Tibial nerve (tissue), 4 donors: ENCODE measurements at regions not wholly inside any gene's neighbourhood (a gene's known extent, or its start where the extent isn't known, plus 50 kb on each side); places are given as distances from the start of the nearest gene placed in this dataset.

ENCODE experiments used
- DNase-seq, 2 donors: peaks; one replicate each; pipeline ENCODE4 v3.0.0-alpha.2; 2019; ENCODE audit warnings: low spot score in 2 of 2
- H3K27ac ChIP-seq, 4 donors: fragments of 200-600 bp; sonication (generic) in 3 of 4; one replicate each; pipeline ENCODE4 v1.5.1; 2017 to 2019; ENCODE audit warnings: mild to moderate bottlenecking in 1 of 4
- H3K27me3 ChIP-seq, 2 donors: fragments of 200-600 bp; sonication (generic) in 1 of 2; one replicate each; pipeline versions ENCODE4 v1.5.1 to v1.6.0; 2017 to 2019
- H3K36me3 ChIP-seq, 3 donors: fragments of 200-600 bp; sonication (generic); one replicate each; pipeline ENCODE4 v1.5.1; 2018 to 2019
- H3K4me1 ChIP-seq, 4 donors: fragments of 200-600 bp; sonication (generic) in 3 of 4; one replicate each; pipeline ENCODE4 v1.5.1; 2017 to 2019
- H3K4me3 ChIP-seq, 4 donors: fragments of 200-600 bp; sonication (generic) in 3 of 4; one replicate each; pipeline ENCODE4 v1.5.1; 2017 to 2019; ENCODE audit warnings: mild to moderate bottlenecking in 1 of 4, moderate library complexity in 1 of 4
- H3K9me3 ChIP-seq, 4 donors: fragments of 200-600 bp; sonication (generic) in 3 of 4; one replicate each; pipeline ENCODE4 v1.5.1; 2017 to 2019
- EP300 ChIP-seq, 2 donors: sonication (generic); formaldehyde crosslinking; IDR thresholded peaks; one replicate each; pipeline ENCODE4 v1.6.1; 2017; ENCODE audit warnings: antibody characterized with exemption in 2 of 2, mild to moderate bottlenecking in 1 of 2
- POLR2A ChIP-seq, 2 donors: fragments of 450-650 bp; IDR thresholded peaks; one replicate each; pipeline ENCODE4 v1.6.1; 2017; ENCODE audit warnings: antibody characterized with exemption in 2 of 2, mild to moderate bottlenecking in 2 of 2, moderate library complexity in 2 of 2
- WGBS, 2 donors: methylation state at CpG; one replicate each; pipeline ENCODE4 v1.1.5; 2018; 5-methylcytosine and 5-hydroxymethylcytosine counted together
- TF ChIP-seq, protein P1 (sequence below), 5 experiments: fragments of 200-600 bp in 3 of 5; fragments of 450-650 bp in 2 of 5; sonication (generic) in 3 of 5; IDR thresholded peaks; one replicate each; pipeline ENCODE4 v1.5.1; 2016 to 2019; ENCODE audit warnings: antibody characterized with exemption in 5 of 5, mild to moderate bottlenecking in 3 of 5, moderate library complexity in 2 of 5

DNA sequence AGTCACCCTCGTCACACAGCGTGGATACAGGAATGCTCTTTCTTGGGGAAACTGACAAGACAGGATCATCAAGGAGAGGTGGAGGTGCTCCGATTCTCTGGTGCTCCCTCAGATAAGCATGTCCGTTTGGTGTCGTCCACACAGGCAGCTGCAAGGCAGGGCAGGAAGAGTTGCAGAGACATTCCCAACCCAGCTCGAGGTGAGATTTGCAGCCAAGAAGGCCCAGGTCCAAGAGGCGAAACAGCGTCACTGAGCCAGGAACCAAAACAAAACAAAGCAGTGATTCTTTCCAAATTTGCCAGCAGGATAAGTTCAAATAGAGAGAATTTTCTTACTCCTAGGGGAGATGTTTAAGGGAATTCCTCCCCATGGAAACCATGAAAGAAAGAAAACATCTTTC, 386.5 kb upstream of the PFKP start:
- no peak overlapping the region for H3K4me3 ChIP-seq
- no peak overlapping the region for H3K27ac ChIP-seq
- H3K27me3 ChIP-seq: no peaks in the 10 kb centered on the region
- 63 to 69% methylated on average over 8 of the region's 8 CpGs for WGBS, 2 donors
- no peaks in the 10 kb centered on the region for H3K36me3 ChIP-seq
- TF ChIP-seq EP300 (IDR thresholded peaks at IDR 0.05) (no peak), POLR2A (IDR thresholded peaks at IDR 0.05) (no peak)
- TF ChIP-seq, protein P1, sequence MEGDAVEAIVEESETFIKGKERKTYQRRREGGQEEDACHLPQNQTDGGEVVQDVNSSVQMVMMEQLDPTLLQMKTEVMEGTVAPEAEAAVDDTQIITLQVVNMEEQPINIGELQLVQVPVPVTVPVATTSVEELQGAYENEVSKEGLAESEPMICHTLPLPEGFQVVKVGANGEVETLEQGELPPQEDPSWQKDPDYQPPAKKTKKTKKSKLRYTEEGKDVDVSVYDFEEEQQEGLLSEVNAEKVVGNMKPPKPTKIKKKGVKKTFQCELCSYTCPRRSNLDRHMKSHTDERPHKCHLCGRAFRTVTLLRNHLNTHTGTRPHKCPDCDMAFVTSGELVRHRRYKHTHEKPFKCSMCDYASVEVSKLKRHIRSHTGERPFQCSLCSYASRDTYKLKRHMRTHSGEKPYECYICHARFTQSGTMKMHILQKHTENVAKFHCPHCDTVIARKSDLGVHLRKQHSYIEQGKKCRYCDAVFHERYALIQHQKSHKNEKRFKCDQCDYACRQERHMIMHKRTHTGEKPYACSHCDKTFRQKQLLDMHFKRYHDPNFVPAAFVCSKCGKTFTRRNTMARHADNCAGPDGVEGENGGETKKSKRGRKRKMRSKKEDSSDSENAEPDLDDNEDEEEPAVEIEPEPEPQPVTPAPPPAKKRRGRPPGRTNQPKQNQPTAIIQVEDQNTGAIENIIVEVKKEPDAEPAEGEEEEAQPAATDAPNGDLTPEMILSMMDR (IDR thresholded peaks at IDR 0.05): no peak
- H3K4me1 ChIP-seq: no peaks in the 10 kb centered on the region
- H3K9me3 ChIP-seq: no peaks in the 10 kb centered on the region
- DNase-seq: no peak

DNA sequence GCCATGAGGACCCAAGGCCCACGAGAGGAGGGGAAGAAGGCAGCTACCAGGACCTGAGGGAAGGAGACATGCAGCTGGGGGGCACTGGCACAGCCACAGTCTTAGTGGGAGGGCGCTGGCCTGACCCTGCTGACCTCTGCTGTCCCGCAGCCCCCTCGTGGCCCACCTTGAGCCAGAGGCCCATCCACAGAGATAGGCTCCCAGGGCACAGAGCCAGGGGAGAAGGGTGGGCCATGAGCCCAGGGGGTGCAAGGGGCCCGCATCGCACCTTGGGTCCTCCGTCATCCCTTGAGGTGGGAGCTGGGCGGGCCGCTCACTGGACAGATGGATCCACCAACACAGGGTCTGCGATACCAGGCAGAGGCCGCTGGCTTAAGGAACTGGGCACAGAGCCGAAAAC, 387.7 kb upstream of the PFKP start:
- DNase-seq: no peak
- Histone ChIP-seq H3K27ac (no peak overlapping the region), H3K4me3 (no peak overlapping the region), H3K36me3 (no peaks in the 10 kb centered on the region), H3K4me1 (no peaks in the 10 kb centered on the region), H3K27me3 (no peaks in the 10 kb centered on the region), H3K9me3 (no peaks in the 10 kb centered on the region)
- WGBS, 2 donors: 86 to 95% methylated on average over 12 of the region's 12 CpGs
- TF ChIP-seq, protein P1 (IDR thresholded peaks at IDR 0.05): no peak
- TF ChIP-seq EP300 (IDR thresholded peaks at IDR 0.05) (no peak), POLR2A (IDR thresholded peaks at IDR 0.05) (no peak)

DNA sequence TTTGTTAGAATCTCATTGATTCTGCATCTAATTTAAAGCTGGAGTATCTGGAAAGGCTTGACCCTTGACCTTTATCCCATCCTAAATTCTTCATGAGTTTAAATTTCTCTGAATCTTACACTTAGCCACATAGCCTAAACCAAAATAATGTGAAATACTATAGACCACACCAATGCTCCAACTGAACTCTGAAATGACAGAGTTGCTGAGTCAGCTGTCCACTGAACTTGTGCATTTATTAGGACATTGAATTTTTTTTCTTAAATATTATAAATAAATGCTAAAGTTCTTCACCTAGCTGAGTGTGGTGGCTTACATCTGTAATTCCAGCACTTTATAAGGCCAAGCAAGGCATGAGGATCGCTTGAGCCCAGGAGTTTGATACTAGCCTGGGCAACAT, 390.9 kb upstream of the PFKP start:
- Histone ChIP-seq H3K36me3 (no peaks in the 10 kb centered on the region), H3K27ac (no peak overlapping the region), H3K4me1 (no peaks in the 10 kb centered on the region), H3K9me3 (no peaks in the 10 kb centered on the region), H3K4me3 (no peak overlapping the region), H3K27me3 (no peaks in the 10 kb centered on the region)
- no peak for TF ChIP-seq POLR2A (IDR thresholded peaks at IDR 0.05)
- no peak for TF ChIP-seq EP300 (IDR thresholded peaks at IDR 0.05)
- TF ChIP-seq, protein P1 (IDR thresholded peaks at IDR 0.05): no peak
- no peak for DNase-seq
- WGBS, 2 donors: 94 to 96% methylated on average over 1 of the region's 1 CpG

DNA sequence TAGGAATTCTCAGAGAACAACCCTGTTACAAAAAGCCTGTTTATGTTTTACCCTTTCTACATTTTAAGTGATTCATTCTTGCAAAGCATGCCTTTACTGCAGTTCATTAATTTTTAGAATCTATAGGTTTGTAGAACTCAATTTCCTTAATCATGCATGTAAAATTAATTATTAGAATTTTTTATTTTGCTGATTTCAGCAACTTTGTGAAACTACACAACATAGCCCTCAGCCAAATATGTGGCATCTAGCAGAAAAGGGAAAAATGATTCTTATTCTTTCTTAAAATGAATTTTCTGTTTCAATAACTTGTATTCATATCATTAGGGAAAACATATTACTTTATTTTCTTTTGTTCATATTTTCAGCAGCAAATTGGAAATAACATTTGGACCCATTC, 392.9 kb upstream of the PFKP start:
- Histone ChIP-seq H3K27me3 (no peaks in the 10 kb centered on the region), H3K9me3 (no peaks in the 10 kb centered on the region), H3K36me3 (no peaks in the 10 kb centered on the region), H3K4me1 (no peaks in the 10 kb centered on the region), H3K27ac (no peak overlapping the region), H3K4me3 (no peak overlapping the region)
- no peak for DNase-seq
- TF ChIP-seq POLR2A (IDR thresholded peaks at IDR 0.05): no peak
- TF ChIP-seq, protein P1 (IDR thresholded peaks at IDR 0.05): no peak
- TF ChIP-seq EP300 (IDR thresholded peaks at IDR 0.05): no peak

DNA sequence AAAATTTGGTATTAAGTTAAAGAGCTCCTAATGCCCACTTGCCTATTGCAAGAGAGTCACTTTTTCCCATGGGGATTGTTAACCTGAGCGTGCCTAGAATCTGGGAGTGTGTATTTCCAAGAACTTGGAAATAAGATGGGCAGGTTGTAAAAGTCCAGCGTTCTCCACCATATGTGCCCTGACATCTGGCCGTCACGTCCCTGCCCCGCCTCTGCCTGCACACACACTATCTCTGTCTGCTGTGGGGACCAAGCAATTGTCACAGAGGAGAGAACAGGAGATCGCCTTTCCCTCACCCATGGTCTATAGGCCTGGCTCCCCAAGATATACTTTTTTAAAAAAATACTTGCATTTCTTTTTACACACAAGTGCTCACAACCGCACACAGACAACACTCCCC, 396.5 kb upstream of the PFKP start:
- 78 to 84% methylated on average over 7 of the region's 7 CpGs for WGBS, 2 donors
- Histone ChIP-seq H3K9me3 (peaks cover 0 to 3% (median under 1%) of the 10 kb centered on the region in 4 donors), H3K27me3 (no peaks in the 10 kb centered on the region), H3K4me1 (no peaks in the 10 kb centered on the region), H3K4me3 (no peak overlapping the region), H3K27ac (no peak overlapping the region), H3K36me3 (no peaks in the 10 kb centered on the region)
- DNase-seq: no peak
- no peak for TF ChIP-seq EP300 (IDR thresholded peaks at IDR 0.05)
- TF ChIP-seq POLR2A (IDR thresholded peaks at IDR 0.05): no peak
- TF ChIP-seq, protein P1 (IDR thresholded peaks at IDR 0.05): no peak
